H1 (cell line): ENCODE measurements at regions not wholly inside any gene's neighbourhood (a gene's known extent, or its start where the extent isn't known, plus 50 kb on each side); places are given as distances from the start of the nearest gene placed in this dataset.

Experiments used
- CTCF ChIA-PET: fragments of 300-600 bp; sonication (Branson Sonifier 250); formaldehyde crosslinking; loops from one replicate; lab custom pipeline; 2021; ENCODE audit not compliant: partially characterized antibody; lab: Charles Lee
- POLR2A ChIA-PET: fragments of 300-600 bp; sonication (Branson Sonifier 250); formaldehyde crosslinking; loops from one replicate; lab custom pipeline; 2021; ENCODE audit warnings: inconsistent platforms; ENCODE audit not compliant: partially characterized antibody; lab: Charles Lee
- DNase-seq, 2 experiments: peaks; one replicate each; pipeline versions ENCODE4 v3.0.0 to v3.0.0-alpha.2; 2010 to 2022; ENCODE audit warnings: low spot score in 2 of 2, low read depth in 1 of 2, mixed read lengths in 1 of 2
- FAIRE-seq: peaks from 2 replicates; lab custom pipeline; 2011; peaks lifted over from hg19 to GRCh38; lab: Jason Lieb, UNC
- H2AFZ ChIP-seq: 2 replicates; pipeline ENCODE4 v1.8.1; 2012; ENCODE audit warnings: low read length, inconsistent platforms
- H2AK5ac ChIP-seq: 2 replicates; pipeline ENCODE4 v1.6.1; 2013; ENCODE audit warnings: low read depth, low read length
- H2BK120ac ChIP-seq: replicated peaks from 2 replicates; pipeline ENCODE3; 2013; ENCODE audit warnings: low read depth, low read length, inconsistent platforms
- H2BK12ac ChIP-seq: 2 replicates; pipeline ENCODE4 v1.6.1; 2013; ENCODE audit warnings: low read depth, low read length
- H2BK15ac ChIP-seq: 2 replicates; pipeline ENCODE4 v1.6.1; 2013; ENCODE audit warnings: low read length
- H2BK20ac ChIP-seq: 2 replicates; pipeline ENCODE4 v1.6.1; 2013; ENCODE audit warnings: low read length
- H2BK5ac ChIP-seq: 2 replicates; pipeline ENCODE4 v1.6.1; 2013; ENCODE audit warnings: low read depth, low read length
- H3K14ac ChIP-seq: 2 replicates; pipeline ENCODE4 v1.6.1; 2013; ENCODE audit warnings: inconsistent platforms; ENCODE audit not compliant: insufficient read length
- H3K18ac ChIP-seq: 2 replicates; pipeline ENCODE4 v1.6.1; 2013; ENCODE audit warnings: low read length; ENCODE audit errors: extremely low read depth
- H3K23ac ChIP-seq: 2 replicates; pipeline ENCODE4 v1.6.1; 2013; ENCODE audit warnings: inconsistent platforms; ENCODE audit not compliant: insufficient read length
- H3K23me2 ChIP-seq: 2 replicates; pipeline ENCODE4 v1.6.1; 2013; ENCODE audit warnings: low read depth, low read length
- H3K27ac ChIP-seq: 2 replicates; pipeline ENCODE4 v1.6.1; 2011; ENCODE audit warnings: low read depth, low read length, inconsistent platforms
- H3K27me3 ChIP-seq, 4 experiments: replicated peaks in 1 of 4; 1 replicate in 1 of 4; 2 replicates in 3 of 4; pipeline versions ENCODE4 v1.6.1 to v1.8.1; 2011 to 2013; ENCODE audit warnings: low read length in 3 of 4, mild to moderate bottlenecking in 3 of 4, inconsistent platforms in 2 of 4, mixed read lengths in 2 of 4, moderate library complexity in 1 of 4; ENCODE audit not compliant: control insufficient read depth in 3 of 4, insufficient read depth in 3 of 4; ENCODE audit errors: extremely low read depth in 1 of 4
- H3K36me3 ChIP-seq, 4 experiments: 2 replicates each; pipeline versions ENCODE4 v1.6.1 to v1.8.1; 2011 to 2013; ENCODE audit warnings: mild to moderate bottlenecking in 4 of 4, low read length in 3 of 4, moderate library complexity in 2 of 4, control low read depth in 1 of 4, inconsistent platforms in 1 of 4; ENCODE audit not compliant: insufficient read depth in 4 of 4, control insufficient read depth in 2 of 4
- H3K4ac ChIP-seq: replicated peaks from 2 replicates; pipeline ENCODE3; 2013; ENCODE audit warnings: low read length, low read depth, mixed read lengths, inconsistent platforms; ENCODE audit not compliant: insufficient read length
- H3K4me1 ChIP-seq, 4 experiments: replicated peaks in 1 of 4; 1 replicate in 1 of 4; 2 replicates in 3 of 4; pipeline versions ENCODE4 v1.6.1 to v1.8.1; 2011 to 2013; ENCODE audit warnings: low read length in 3 of 4, inconsistent platforms in 2 of 4, mixed read lengths in 1 of 4; ENCODE audit not compliant: insufficient read depth in 4 of 4, control insufficient read depth in 3 of 4
- H3K4me2 ChIP-seq, 2 experiments: 2 replicates each; pipeline versions ENCODE4 v1.6.1 to v1.8.1; 2011 to 2013; ENCODE audit warnings: low read depth in 2 of 2, low read length in 2 of 2, control low read depth in 1 of 2, inconsistent platforms in 1 of 2, mild to moderate bottlenecking in 1 of 2; ENCODE audit not compliant: insufficient read depth in 1 of 2
- H3K4me3 ChIP-seq, 4 experiments: fragments of 200-600, 300-600 bp in 1 of 4; sonication (generic), shearing (Covaris generic), sonication (Bioruptor Twin) in 1 of 4; 2 replicates each; pipeline versions ENCODE4 v1.5.1 to v1.8.1; 2011 to 2016; ENCODE audit warnings: low read length in 4 of 4, low read depth in 3 of 4, control low read depth in 2 of 4, inconsistent platforms in 2 of 4, mild to moderate bottlenecking in 2 of 4, mixed read lengths in 1 of 4, moderate library complexity in 1 of 4; ENCODE audit not compliant: insufficient read depth in 2 of 4; ENCODE audit errors: extremely low read depth in 1 of 4
- H3K56ac ChIP-seq: replicated peaks from 2 replicates; pipeline ENCODE3; 2013; ENCODE audit warnings: low read depth, mild to moderate bottlenecking, mixed read lengths, low read length, inconsistent platforms; ENCODE audit not compliant: insufficient read length
- H3K79me1 ChIP-seq: 2 replicates; pipeline ENCODE4 v1.6.1; 2013; ENCODE audit warnings: low read depth, low read length, control low read depth
- H3K79me2 ChIP-seq, 2 experiments: 2 replicates each; pipeline versions ENCODE4 v1.6.1 to v1.8.1; 2012 to 2013; ENCODE audit warnings: low read length in 2 of 2, mild to moderate bottlenecking in 2 of 2, inconsistent platforms in 1 of 2; ENCODE audit not compliant: insufficient read depth in 2 of 2, control insufficient read depth in 1 of 2
- H3K9ac ChIP-seq, 4 experiments: replicated peaks in 1 of 4; 1 replicate in 1 of 4; 2 replicates in 3 of 4; pipeline versions ENCODE4 v1.6.1 to v1.8.1; 2011 to 2013; ENCODE audit warnings: low read depth in 3 of 4, low read length in 3 of 4, control low read depth in 2 of 4, mild to moderate bottlenecking in 2 of 4, moderate library complexity in 2 of 4, inconsistent platforms in 1 of 4; ENCODE audit errors: extremely low read depth in 1 of 4
- H3K9me3 ChIP-seq, 2 experiments: 2 replicates each; pipeline versions ENCODE4 v1.6.1 to v1.8.1; 2012 to 2013; ENCODE audit warnings: mild to moderate bottlenecking in 2 of 2, moderate library complexity in 2 of 2, control low read depth in 1 of 2, inconsistent platforms in 1 of 2, low read depth in 1 of 2, low read length in 1 of 2, mixed read lengths in 1 of 2; ENCODE audit not compliant: insufficient read depth in 2 of 2
- H4K20me1 ChIP-seq, 2 experiments: replicated peaks in 1 of 2; 2 replicates each; pipeline versions ENCODE3 to v1.8.1; 2011 to 2013; ENCODE audit warnings: inconsistent platforms in 2 of 2, low read length in 2 of 2, mild to moderate bottlenecking in 1 of 2; ENCODE audit not compliant: insufficient read depth in 2 of 2, control insufficient read depth in 1 of 2
- H4K5ac ChIP-seq: 2 replicates; pipeline ENCODE4 v1.6.1; 2013; ENCODE audit warnings: low read length, low read depth, mixed read lengths, inconsistent platforms; ENCODE audit not compliant: insufficient read length
- H4K8ac ChIP-seq: 2 replicates; pipeline ENCODE4 v1.8.0; 2013; ENCODE audit warnings: mild to moderate bottlenecking, moderate library complexity, low read length, inconsistent platforms; ENCODE audit not compliant: insufficient read depth; ENCODE audit errors: extremely low read depth
- H4K91ac ChIP-seq: replicated peaks from 2 replicates; pipeline ENCODE3; 2013; ENCODE audit warnings: low read length, mixed read lengths, inconsistent platforms; ENCODE audit not compliant: insufficient read length
- ASH2L ChIP-seq: fragments of 200-600, 300-600 bp; sonication (generic); IDR thresholded peaks from one replicate; pipeline ENCODE4 v1.7.1; 2017; ENCODE audit warnings: low read length
- BCL11A ChIP-seq, 2 experiments: IDR thresholded peaks; one replicate each; pipeline ENCODE4 v1.6.1; 2011; ENCODE audit warnings: low read depth in 2 of 2, low read length in 2 of 2, mild to moderate bottlenecking in 2 of 2
- EP300 ChIP-seq, 2 experiments: IDR thresholded peaks; 1 replicate in 1 of 2; 2 replicates in 1 of 2; pipeline ENCODE4 v1.6.1; 2011 to 2012; ENCODE audit warnings: low read depth in 2 of 2, low read length in 2 of 2, mild to moderate bottlenecking in 2 of 2, borderline replicate concordance in 1 of 2, inconsistent platforms in 1 of 2, moderate library complexity in 1 of 2
- NRF1 ChIP-seq: IDR thresholded peaks from 2 replicates; pipeline ENCODE4 v1.6.1; 2011; ENCODE audit warnings: mild to moderate bottlenecking, low read depth, low read length, improper control_type of control experiment
- RAD21 ChIP-seq, 2 experiments: IDR thresholded peaks in 1 of 2; conservative IDR thresholded peaks in 1 of 2; 2 replicates each; pipeline ENCODE4 v1.6.1; 2011; ENCODE audit warnings: low read depth in 2 of 2, low read length in 2 of 2, improper control_type of control experiment in 1 of 2, inconsistent platforms in 1 of 2, mild to moderate bottlenecking in 1 of 2, moderate library complexity in 1 of 2
- RBBP5 ChIP-seq: IDR thresholded peaks from 2 replicates; pipeline ENCODE4 v1.7.1; 2012; ENCODE audit warnings: low read depth, mild to moderate bottlenecking, inconsistent platforms, low read length, moderate library complexity, borderline replicate concordance
- SIX5 ChIP-seq: IDR thresholded peaks from 2 replicates; pipeline ENCODE4 v1.6.1; 2011; ENCODE audit warnings: mild to moderate bottlenecking, low read depth, low read length
- SRF ChIP-seq: IDR thresholded peaks from 2 replicates; pipeline ENCODE4 v1.6.1; 2011; ENCODE audit warnings: mild to moderate bottlenecking, low read depth, low read length, moderate library complexity
- SUZ12 ChIP-seq: fragments of 200-600 bp; sonication (generic); IDR thresholded peaks from 2 replicates; pipeline ENCODE4 v1.6.1; 2012; ENCODE audit warnings: mild to moderate bottlenecking, inconsistent platforms, low read length, moderate library complexity, mixed read lengths
- TAF1 ChIP-seq: IDR thresholded peaks from 2 replicates; pipeline ENCODE4 v1.6.1; 2011; ENCODE audit warnings: mild to moderate bottlenecking, low read depth, low read length
- TEAD4 ChIP-seq: IDR thresholded peaks from 2 replicates; pipeline ENCODE4 v1.6.1; 2012; ENCODE audit warnings: low read depth, low read length, inconsistent platforms, mixed read lengths
- WGBS, 2 experiments: shearing (Covaris generic) in 1 of 2; methylation state at CpG; one replicate each; pipeline versions ENCODE4 v1.1.6 to v1.1.7; 2013 to 2015; ENCODE audit warnings: low lambda C conversion rate in 2 of 2, mixed read lengths in 2 of 2, inconsistent platforms in 1 of 2, low coverage in 1 of 2, missing lambda C conversion rate in 1 of 2; ENCODE audit not compliant: insufficient replicate concordance in 2 of 2, insufficient coverage in 1 of 2, insufficient read length in 1 of 2; ENCODE audit errors: extremely low coverage in 1 of 2, missing lambda C conversion rate in 1 of 2; 5-methylcytosine and 5-hydroxymethylcytosine counted together
- TF ChIP-seq, protein P1 (sequence below): IDR thresholded peaks from 2 replicates; pipeline ENCODE4 v1.6.1; 2012; ENCODE audit warnings: inconsistent platforms

DNA sequence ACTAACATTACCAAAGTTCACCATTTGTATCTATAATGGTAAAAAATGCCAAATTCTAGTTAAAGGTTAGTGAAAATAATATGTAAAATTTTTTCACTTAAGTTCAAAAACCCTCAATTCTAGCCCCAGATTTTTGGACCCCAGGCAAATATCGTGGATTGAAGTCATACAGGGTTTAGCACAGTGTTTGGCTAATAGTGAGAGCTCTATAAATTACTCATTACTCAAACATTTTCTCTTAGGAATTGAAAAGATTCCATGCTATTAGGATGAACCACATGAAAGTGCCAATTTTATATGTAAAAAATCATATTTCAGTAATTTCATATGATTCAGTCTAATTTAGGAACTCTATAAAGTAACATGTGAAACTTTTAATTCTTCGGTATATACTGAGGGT, 170.3 kb upstream of the PREP start:
- Histone ChIP-seq H3K27ac (no peak overlapping the region), H3K56ac (no peak overlapping the region)
- CTCF ChIA-PET = no interaction called here
- TF ChIP-seq SIX5 (no peak), RBBP5 (no peak), EP300 (IDR thresholded peaks at IDR 0.05; ENCODE audit: borderline replicate concordance in 1 of 2, low read depth in 2 of 2, low read length in 2 of 2) (no peak), TAF1 (no peak), RAD21 (IDR thresholded peaks at IDR 0.05 in 1 of 2, conservative IDR thresholded peaks at IDR 0.05 in 1 of 2; ENCODE audit: low read depth in 2 of 2, low read length in 2 of 2) (no peak), NRF1 (no peak), SRF (no peak), BCL11A (IDR thresholded peaks at IDR 0.05; ENCODE audit: low read depth in 2 of 2, low read length in 2 of 2) (no peak), SUZ12 (no peak), ASH2L (no peak), TEAD4 (no peak)
- TF ChIP-seq, protein P1, sequence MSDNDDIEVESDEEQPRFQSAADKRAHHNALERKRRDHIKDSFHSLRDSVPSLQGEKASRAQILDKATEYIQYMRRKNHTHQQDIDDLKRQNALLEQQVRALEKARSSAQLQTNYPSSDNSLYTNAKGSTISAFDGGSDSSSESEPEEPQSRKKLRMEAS = no peak

More for the DNA sequence above, 170.3 kb upstream of the PREP start:
- H3K4me2 ChIP-seq = no peak overlapping the region
- H2BK120ac ChIP-seq = no peak overlapping the region
- POLR2A ChIA-PET = no interaction called here
- H3K23ac ChIP-seq = no peak overlapping the region
- no peaks in the 10 kb centered on the region for H3K9me3 ChIP-seq
- no peak overlapping the region for H2BK5ac ChIP-seq
- H3K18ac ChIP-seq = no peak overlapping the region
- H4K20me1 ChIP-seq = no peaks in the 10 kb centered on the region
- H4K8ac ChIP-seq = no peak overlapping the region
- H4K5ac ChIP-seq = no peak overlapping the region
- H3K14ac ChIP-seq = no peak overlapping the region
- H2BK15ac ChIP-seq = no peak overlapping the region
- H3K79me1 ChIP-seq = no peaks in the 10 kb centered on the region
- no peak overlapping the region for H2AFZ ChIP-seq
- no peaks in the 10 kb centered on the region for H3K79me2 ChIP-seq
- H2BK12ac ChIP-seq = no peak overlapping the region
- no peaks in the 10 kb centered on the region for H3K36me3 ChIP-seq
- H3K4ac ChIP-seq = no peak overlapping the region
- no peak overlapping the region for H3K9ac ChIP-seq
- H3K4me1 ChIP-seq = no peaks in the 10 kb centered on the region
- no peaks in the 10 kb centered on the region for H3K27me3 ChIP-seq
- H2AK5ac ChIP-seq = no peak overlapping the region
- H3K4me3 ChIP-seq = no peak overlapping the region
- no peaks in the 10 kb centered on the region for H3K23me2 ChIP-seq
- no peak for FAIRE-seq
- 87% methylated on average over 2 of the region's 2 CpGs; no CpG with 5 or more reads in 1 of the 2 experiments for WGBS, 2 experiments
- DNase-seq = no peak
- H4K91ac ChIP-seq = no peak overlapping the region
- no peak overlapping the region for H2BK20ac ChIP-seq
